NOMO-1 (cell line): ENCODE measurements at regions not wholly inside any gene's neighbourhood (a gene's known extent, or its start where the extent isn't known, plus 50 kb on each side); places are given as distances from the start of the nearest gene placed in this dataset.

Source experiments
- DNase-seq, 2 experiments: peaks; one replicate each; lab custom pipeline; 2025; ENCODE audit not compliant: unreplicated experiment in 2 of 2; lab: John Stamatoyannopoulos, UW

DNA sequence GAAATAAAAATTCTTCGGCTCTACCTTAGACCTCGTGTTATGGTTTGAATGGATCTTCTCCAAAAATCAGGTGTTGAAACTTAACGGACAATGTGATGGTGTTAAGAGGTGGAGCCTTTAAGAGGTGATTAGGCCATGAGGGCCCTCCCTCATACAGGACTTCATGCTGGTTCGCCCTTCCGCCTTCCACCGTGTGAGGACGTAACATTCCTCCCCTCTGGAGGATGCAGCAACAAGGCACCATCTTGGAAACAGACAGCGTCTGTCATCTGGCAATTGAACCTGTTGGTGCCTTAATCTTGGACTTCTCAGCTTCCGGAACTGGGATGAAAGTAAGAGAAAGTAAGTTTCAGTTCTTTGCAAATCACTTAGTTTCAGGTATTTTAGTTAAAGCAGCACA is 126.3 kb upstream of the SPRED2 start:
- DNase-seq: no peak

GRCh38 chr2:65557616-65558573 is 125.5 kb upstream of the SPRED2 start:
- no peak for DNase-seq

DNA sequence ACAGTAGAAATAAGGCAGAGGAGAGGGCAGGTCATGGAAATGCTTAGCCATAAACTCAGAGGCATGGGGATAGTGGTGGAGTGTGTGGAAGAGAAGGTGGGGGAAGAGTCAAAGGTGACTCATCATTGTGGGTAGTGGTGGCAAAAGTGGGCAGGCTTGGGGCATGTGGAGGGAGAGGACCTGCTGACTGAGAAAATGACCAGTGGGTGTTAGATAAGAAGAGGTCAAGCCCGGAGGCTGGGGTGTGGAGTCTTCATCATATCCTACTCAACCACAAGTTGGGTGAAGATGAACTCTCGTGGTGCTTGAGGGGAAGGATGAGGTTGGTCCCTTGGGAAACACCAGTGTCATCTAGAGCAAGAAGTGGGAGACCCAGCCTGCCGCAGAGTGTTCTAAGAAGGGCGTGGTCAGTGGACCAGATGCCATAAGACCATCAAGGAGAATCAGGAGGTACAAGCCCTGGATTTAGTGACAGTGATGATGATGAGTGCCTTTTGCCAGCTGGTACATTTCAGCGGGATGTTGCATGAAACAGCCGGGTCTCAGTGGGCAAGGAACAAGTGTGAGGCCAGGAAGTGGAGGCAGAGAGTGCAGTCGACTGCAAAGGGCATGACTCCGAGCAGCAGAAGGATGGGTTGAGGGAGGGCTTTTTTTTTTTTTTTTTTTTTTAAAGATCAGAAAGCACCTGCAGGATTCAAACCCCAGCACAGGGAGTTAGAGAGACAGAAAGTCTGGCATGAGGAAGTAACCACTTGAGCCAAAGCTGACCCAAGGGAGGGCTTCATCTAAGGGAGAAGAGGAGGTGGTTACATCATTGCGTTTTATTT is 122.6 kb upstream of the SPRED2 start:
- peak in 1 of 2 experiments; percentile 18 for DNase-seq

- no peak for DNase-seq
Measured at GRCh38 chr2:65553504-65554074, 121.2 kb upstream of the SPRED2 start.

GRCh38 chr2:65551528-65551927 is 119.1 kb upstream of the SPRED2 start:
- DNase-seq: no peak

GRCh38 chr2:65550246-65550645 is 117.8 kb upstream of the SPRED2 start:
- peak in 1 of 2 experiments; percentile 12 for DNase-seq

- DNase-seq: no peak
Measured at GRCh38 chr2:65549631-65550030, 117.2 kb upstream of the SPRED2 start.

- no peak for DNase-seq
Measured at GRCh38 chr2:65549257-65549627, 116.8 kb upstream of the SPRED2 start.

DNA sequence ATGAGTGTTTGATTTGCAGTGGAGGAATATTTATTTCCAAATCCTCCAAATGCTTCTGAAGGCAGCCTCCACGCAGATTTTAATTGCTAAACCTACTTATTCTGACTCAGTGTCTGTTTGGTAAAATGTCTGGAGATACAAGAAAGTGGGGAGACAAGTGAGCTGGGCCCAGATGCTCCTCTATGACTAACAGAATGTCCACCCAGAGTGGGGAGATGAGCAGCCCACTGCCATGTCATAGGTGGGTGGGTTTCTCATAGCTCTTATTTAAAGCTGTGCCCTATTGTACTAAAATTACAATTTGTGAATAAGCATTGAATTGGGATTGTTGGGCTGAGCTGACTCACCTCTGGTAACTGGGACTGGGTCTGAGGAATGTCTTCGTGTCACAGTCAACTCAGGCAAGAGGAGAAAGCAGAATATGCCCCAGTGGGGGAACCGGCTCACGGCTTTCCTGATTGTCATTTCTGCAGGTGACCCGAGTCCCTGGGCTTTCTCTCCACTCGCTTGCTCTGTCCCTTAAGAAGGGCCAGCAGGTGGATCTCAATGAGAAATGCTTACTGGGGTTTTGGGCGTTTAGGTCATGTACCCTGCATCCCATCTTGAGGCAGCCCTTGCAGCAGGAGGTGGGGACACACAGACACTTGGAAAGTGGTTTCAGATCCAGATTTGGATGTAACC is 116.3 kb upstream of the SPRED2 start:
- no peak for DNase-seq

GRCh38 chr2:65548064-65548463 is 115.7 kb upstream of the SPRED2 start:
- DNase-seq: no peak

GRCh38 chr2:65545837-65546805 is 113.7 kb upstream of the SPRED2 start:
- no peak for DNase-seq

GRCh38 chr2:65541773-65542172 is 109.4 kb upstream of the SPRED2 start:
- DNase-seq: no peak

DNA sequence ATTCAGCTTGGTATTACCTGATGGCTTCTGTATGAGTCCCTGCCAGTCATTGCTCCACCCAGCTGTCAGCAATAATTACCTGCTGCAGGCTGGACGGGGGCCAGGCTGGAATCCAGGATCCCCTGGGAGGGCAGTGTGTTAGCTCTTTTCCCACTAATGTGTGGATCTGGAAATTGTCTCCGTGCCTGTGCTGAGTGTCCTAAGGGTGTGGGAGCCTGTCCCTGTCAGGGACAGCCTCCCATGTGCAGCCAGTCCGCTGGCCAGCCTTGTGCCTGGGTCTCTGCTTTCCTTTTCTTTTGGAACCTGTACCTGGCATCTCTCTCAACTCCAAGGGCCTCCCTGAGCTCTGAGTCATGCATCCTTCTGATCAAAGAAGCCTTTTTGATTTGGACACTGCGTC is 107.2 kb upstream of the SPRED2 start:
- no peak for DNase-seq

- no peak for DNase-seq
Measured at GRCh38 chr2:65537651-65538385, 105.4 kb upstream of the SPRED2 start.

DNA sequence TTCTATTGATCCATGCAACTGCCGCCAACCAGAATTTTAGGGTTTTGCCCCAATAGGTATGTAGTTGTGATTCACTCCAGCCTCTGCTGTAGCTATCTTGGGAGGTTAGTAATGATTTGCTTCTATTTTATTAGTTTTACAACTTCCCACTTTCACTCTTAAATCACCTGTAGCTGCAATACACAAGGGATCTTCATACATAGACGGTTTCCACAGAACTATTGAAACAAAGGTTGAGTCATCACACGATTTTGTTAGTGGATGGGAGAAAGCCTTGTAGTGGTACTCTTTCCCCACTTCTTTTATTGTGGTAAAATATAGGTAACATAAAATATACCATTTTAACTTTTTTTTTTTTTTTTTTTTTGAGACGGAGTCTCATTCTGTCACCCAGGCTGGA is 104.2 kb upstream of the SPRED2 start:
- peak in 1 of 2 experiments; percentile 40 for DNase-seq

DNA sequence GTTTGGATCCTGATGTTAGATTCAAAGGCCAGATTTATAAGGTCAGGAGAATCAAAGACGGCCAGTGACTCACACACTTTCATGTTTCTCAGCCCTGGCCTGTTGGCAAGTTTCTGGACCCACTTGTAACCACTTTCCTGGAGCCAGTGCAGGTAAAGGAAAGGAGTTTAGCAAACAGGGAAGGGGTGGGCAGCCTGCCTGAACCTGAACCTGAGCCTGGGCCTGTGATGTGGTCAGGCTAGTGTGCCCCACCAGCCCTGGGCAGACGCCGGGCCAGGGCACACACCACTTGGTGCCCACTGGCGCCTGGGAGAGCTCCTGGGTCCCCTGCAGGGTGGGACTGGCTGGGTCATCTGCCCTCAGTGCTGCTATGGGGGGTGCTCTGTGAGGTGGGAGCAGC is 100.5 kb upstream of the SPRED2 start:
- no peak for DNase-seq

DNA sequence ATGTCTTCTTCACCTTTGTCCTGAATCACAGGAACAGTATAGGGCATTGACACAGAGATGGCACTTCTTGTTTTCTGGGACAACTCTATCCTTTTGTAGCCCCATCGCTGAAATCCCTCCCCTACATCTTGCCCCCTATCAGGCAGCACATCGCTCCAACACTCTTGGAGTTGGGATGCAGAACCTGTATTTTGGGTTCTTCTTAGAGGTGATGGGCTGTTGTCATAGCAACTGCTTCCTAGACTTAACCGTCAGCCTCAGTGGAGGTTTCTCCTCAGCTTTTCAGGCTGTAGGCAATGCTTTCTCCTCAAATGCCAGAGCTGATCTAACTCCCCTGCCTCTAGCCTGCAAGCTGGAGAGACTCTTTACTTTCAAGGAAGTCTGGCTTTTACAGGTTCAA is 99.9 kb upstream of the SPRED2 start:
- DNase-seq: no peak

- no peak for DNase-seq
Measured at GRCh38 chr2:65530547-65531320, 98.3 kb upstream of the SPRED2 start.
